Fibroblast of skin of abdomen (primary cell): ENCODE measurements at regions not wholly inside any gene's neighbourhood (a gene's known extent, or its start where the extent isn't known, plus 50 kb on each side); places are given as distances from the start of the nearest gene placed in this dataset.
"Not testable (repeated sequence)": the region's sequence is repeated elsewhere in the genome, so short reads cannot be mapped to it uniquely, and the experiment has no call there.

ENCODE experiments used
- DNase-seq: peaks from one replicate; pipeline ENCODE4 v3.0.0-alpha.2; 2013

DNA sequence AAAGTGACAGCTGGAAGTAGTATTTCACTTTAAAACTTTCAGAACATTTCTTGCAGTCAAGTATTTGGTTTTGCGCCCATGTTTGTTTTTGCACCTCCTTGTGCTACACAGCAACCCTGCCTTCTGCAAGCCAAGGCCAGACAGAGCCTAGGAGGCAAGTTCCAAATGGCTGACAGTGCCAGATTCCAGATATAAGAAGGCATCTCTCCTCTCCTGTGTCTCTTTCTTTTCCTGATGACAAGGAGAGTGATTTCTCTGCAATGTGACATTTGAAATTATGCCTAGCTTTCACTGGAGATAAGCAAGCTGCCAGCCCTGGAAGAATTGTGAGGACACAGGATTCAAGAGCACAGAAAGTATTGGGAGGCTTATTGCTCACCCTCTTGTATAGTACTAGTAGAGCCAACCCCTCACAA is 149.1 kb upstream of the TENT5A start:
- peak; percentile 41 for DNase-seq

DNA sequence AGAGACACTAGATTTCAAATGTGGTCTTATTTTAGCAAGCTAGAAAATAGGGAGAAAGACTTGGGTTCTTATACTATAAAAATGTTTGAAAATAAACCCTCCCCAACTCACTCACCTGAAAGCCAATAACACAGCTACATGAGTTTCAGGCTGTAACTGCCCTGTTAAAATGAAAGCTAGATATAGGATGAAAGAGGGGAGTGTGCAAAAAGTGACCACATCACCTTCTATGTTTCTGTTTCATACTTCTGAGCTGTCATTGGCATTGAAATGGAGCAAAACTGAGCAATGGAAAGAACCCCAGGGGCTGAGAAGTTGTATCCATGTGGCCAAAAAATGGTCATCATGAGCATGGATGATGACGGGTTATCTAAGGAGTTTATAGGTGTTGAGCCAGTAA is 148.1 kb upstream of the TENT5A start:
- DNase-seq, result no peak

DNA sequence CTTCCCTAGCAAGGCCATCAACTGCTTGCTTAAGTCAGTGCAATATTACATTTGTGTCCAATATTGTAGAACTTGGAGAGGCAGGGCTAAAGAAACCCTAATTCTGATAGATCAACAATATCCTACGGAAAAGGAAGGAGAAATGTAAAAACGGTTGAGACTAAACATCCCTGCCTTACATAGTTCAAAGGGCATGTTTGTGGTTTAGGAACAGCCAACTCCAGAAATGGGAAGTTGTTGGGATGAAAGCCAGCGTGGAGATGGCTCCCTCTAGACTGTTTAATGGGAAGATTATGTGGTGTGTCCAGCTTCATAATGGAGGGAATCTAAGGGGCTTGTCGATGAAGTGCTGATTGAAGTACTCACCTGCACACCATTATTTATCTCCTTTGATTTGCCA is 145.3 kb upstream of the TENT5A start:
- no peak for DNase-seq

DNA sequence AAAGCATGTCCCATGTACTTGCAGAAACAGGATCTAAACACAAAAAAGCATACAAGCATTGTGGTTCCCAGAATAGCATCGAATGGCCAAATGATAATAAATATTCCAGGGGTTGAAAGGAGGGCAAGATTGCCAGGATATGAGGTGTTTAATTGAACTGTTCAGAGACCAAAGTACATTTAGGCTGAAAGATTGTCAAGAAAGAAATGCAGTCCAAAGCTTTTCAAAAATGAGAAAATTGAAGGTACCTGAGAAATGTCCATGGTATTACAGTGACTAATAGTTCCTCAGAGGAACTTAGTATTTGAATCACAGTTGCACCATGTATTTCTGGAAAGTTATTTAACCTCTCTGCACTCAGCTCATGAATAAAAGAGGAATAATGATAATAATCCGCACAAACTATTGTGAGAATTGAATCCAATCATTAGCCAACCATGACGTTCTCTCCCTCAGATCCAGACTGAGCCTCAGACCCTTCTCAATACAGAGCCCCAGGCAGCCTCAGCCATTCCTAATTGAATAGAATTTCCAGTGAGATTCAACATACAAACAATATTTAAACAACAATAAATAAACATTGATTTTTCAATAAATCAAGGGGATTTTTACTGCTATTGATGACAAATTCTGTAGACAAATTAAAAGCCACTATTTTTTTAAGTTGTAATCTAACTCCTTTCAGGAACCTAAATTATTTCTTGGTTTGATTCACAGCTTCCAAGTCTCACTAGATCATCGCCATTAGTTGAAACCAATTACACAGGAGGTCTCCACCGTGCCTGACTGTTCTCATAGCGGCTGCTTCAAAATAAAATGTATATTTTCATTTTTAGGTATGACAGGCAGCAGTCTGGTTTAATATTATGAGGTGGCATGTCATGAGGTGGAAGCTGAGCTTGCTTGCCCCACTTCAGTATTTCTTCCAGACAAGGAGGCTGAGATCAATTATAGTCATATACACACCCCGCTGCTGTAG is 144.3 kb upstream of the TENT5A start:
- DNase-seq, result peak; percentile 49

DNA sequence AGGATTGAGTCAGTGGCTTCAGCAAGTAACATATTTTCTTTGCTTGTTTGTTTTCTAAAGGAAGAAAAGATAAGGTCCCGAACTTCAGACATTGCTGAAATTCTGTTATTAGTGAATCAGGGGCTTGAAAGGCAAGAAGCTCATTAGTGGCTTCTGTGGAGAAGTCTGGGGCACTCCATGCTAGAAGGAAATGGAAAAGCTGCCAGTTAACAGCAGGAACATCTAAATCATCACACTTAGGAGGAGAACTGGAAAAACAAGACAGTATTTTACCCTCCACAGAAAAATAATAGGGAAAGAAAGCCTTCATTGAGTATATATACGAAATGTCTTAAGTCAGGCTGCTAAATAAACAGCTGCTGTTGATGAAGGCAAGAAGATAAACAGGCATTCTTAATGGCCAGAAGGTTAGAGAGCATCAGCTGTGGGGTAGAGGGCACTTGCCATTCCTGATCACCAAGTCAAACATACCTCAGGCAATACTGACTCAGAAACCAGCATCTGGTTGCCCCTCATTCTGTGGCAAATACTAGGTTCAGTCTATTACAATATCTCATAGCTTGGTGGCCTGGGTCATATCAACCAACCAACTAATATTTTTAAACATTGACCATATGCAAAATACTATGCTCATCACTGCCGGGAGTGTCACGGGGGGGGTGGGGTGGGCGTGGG is 143.2 kb upstream of the TENT5A start:
- peak; percentile 93 for DNase-seq

DNA sequence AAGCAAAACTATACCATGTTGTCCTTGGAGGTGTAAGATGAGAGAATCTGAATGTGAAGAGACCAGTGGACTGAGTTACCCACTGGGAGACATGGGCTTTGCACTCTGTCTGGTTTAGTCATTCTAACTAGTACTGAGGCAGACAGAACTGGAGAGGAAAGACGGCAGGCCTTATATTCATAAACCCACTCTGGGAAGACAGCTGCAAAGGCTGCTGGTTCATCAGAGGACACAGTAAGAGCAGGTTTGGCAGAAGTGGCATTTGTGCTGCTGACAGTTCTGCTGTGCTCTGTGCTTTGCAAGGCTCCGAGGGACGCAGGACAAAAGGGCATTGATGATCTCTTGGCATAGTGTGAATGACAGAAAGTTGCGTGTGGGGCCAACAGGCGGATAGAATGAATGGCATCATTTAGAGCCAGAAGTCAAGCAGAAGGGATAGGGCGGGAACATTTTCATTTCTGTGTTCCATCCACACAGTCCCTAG is 142.3 kb upstream of the TENT5A start:
- DNase-seq, result no peak

DNA sequence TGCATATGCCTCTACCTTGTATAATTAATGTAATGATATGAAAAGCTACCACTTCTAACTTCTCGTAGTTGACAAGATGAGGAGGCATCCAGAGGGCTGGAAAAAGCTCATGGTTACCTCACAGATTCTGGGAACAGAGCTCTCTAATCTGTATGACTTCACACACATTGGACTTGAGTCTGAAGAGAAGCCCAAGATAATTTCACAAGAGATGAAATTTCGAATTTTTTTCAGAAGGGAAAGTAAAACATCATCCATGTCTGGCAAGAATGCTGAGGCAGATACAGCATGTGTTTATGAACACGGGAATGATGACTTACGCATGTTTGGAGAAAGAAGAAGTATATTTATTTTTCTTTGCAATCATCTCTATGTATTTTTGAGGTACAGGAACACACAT is 141.8 kb upstream of the TENT5A start:
- peak; percentile 44 for DNase-seq

DNA sequence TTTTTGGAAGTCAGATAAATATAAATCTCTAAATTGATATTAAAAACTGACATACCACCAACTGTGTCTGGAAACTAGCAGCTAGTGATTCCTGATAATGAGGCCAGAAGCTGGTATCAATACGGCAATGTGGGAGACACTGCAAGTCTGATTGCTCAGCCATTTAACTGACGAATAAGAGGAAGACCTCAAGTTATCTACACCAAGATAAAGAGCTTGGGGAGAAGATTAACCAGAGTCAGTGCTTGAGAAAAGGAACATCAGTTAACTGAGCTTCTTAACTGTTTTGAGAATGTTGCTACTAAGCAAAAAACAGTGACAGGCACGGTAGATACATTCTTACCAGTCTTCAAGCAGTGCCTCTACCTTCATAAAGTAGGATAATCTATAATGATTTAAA is 140.4 kb upstream of the TENT5A start:
- no peak for DNase-seq

DNA sequence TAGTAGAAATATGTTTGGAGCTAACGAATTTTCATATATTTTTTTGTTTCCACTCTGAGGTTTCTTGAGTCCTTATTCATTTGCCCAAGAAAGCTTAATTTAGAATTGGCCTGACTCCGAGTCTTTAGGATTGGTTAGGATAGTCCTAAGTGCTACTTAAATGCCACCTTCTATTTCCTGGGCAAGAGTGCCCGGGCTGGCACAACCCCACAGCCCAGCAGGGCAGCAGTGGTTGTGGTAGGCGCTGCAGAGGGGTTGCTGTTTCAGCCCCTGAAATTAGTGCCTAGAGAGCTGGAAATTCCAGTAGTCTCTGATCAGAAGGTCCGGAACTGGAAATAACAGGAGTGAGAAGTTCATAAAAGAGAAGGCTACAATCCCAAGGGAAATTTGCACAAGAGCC is 139.4 kb upstream of the TENT5A start:
- DNase-seq, result no peak

DNA sequence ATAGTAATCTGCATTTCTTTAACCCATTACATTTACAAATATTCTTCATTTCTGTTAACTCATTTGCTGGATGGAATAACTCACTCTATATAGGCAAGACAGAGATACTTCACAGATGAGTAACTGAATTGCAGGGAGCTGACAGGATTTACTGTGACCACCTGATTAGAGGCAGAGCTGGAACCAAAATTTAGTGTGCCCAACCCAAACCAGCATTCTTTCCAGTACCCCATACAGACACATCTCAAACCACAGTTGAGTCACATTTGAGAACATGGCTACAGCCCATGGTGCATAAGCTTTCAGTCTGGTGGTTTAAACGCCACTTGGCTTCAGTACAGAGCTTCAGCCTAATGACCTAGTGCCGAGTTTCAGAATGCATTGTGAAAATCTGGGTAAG is 138.4 kb upstream of the TENT5A start:
- peak; percentile 95 for DNase-seq

DNA sequence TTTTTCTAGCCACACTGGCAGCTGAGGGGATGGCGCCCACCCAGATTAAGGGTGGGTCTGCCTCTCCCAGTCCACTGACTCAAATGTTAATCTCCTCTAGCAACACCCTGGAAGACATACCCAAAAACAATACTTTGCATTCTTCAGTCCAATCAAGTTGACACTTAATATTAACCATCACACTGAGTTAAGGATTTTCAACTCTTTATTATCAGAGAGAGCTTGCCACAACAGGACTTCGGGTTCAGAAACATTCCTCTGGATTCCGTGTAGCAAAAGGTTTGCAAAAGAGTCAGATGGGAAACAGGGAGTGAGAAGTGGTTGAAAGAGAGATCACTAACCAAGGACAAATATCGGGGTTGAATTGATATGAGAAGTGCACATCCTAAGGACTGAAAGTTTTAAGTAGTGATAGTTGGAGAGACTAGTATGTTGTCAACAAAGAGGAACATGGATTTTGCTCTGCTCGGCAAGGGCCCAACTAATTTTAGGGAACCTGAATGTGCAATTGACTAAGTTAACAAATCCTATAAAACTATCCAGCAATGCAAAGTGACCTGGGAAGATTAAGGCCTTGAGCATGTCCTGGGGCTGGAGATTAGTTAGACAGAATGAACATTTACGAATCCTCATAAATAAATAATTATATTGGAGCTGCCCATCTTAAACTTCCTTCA is 137.0 kb upstream of the TENT5A start:
- DNase-seq, result no peak

DNA sequence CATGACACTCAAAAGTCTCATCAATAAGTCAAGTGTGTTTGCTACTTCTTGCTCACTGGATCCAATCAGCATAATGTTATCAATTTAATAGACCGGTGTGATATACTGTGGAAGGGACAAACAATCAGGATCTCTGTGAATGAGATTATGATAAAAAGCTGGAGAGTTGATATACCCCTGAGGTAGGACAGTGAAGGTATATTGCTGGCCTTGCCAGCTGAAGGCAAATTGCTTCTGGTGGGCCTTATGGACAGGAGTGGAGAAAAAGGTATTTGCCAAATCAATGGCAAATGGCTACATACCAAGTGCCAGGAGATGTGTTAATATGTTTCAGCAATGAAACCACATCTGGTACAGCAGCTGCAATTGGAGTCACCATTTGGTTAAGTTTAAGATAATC is 134.4 kb upstream of the TENT5A start:
- DNase-seq, result not testable (repeated sequence)

DNA sequence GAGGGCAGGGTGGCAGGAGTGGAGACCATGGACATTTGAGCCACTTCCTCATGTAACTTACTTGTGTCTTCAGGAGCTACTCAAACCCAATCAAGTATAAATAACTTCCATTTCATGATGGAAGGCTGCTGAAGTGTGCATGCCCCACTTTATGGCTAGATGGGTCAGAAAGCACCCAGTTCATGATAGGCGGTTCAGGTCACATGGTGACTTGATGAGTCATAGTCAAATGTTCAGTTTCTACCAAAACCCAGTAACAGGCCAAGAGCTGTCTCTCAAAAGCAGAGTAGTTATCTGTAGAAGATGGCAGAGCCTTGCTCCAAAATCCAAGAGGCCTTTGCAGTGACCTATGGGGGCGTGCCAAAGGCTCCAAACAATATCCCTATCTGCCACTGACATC is 133.7 kb upstream of the TENT5A start:
- DNase-seq, result no peak

DNA sequence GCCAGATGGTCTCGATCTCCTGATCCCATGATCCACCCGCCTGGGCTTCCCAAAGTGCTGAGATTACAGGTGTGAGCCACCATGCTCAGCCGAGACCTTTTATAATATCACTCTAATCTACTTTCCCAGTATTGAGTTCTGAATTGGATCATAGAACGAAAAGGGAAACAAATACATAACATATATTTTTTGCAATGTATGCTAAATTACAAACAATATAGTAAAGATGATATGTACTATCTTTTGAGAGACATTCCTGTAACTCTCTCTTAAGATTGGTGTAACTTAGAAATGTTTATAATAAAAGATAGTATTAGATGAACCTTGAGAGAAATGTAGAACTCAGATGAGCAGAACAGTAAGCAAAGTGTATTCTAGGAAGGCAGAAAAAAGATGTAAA is 129.2 kb upstream of the TENT5A start:
- no peak for DNase-seq

DNA sequence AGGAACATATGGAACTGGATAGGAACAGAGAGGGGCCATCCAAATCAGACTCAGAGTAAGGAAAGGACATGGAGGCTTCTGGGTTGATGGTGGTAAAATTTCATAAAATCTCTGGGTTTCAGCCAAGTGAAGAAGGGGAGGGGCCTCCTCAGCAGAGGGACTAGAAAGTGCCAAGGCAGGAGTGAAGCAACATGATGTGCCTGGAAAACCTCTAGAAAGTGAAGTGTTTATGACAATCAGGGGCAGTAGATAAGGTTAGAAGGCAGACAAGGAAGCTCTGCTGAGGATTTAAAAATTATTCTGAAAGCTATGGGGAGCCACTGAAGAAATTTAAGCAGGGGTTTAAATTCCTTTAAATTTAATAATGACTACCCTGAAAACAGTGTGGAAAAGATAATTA is 126.0 kb upstream of the TENT5A start:
- no peak for DNase-seq

DNA sequence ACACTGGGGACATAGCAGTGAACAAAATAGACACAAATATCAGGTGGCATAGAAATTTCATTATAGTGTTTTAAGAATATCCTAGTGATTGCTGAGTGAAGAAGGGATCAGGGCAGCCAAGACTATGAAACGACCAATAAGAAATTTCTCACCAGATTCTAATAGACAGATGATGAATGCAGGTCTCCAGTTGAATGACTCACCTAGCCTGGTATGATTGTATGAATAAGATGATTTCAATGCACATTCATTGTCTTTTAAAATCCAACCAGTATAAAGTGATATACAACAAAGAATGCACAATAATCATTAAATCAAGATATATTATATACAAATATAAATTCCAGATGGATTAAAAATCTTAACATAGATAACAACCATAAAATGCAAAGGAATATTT is 124.5 kb upstream of the TENT5A start:
- peak; percentile 68 for DNase-seq

DNA sequence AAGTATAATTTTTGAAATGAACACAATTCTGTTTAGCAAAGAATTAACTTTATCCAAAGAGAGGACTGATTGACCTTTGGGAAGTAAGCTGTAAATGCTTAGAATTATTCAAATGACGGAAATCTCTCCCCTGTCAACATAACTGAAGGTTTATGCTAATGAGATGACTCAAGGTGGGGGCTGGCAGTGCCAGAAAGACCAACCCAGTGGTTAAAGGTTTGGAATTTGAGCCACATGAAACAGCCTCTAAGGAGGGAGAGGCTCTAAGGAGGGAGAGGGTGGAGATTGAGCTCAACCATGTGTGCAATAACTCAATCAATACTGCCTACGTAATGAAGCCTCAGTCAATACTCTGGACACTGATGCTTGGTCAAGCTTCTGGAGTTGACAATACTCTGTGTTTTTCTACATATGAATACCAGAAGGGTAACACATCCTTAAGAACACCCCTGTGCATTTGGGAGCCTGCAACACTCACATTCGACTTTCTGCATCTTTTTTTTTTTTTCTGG is 123.4 kb upstream of the TENT5A start:
- no peak for DNase-seq

DNA sequence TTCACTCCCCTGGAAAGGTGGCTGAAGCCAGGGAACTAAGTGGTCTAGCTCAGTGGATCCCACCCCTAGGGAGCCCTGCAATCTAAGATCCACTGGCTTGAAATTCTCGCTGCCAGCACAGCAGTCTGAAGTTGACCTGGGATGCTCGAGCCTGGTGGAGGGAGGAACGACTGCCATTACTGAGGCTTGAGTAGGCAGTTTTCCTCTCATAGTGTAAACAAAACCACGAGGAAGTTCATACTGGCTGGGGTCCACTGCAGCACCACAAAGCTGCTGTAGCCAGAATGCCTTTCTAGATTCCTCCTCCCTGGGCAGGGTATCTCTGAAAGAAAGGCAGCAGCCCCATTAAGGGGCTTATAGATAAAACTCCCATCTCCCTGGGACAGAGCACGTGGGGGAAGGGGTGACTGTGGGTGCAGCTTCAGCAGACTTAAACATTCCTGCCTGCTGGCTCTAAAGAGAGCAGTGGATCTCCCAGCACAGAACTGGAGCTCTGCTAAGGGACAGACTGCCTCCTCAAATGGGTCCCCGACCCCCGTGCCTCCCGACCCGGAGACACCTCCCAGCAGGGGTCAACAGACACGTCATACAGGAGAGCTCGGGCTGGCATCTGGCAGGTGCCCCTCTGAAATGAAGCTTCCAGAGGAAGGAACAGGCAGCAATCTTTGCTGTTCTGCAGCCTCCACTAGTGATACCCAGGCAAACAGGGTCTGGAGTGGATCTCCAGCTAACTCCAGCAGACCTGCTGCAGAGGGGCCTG is 117.4 kb upstream of the TENT5A start:
- DNase-seq, result not testable (repeated sequence)

DNA sequence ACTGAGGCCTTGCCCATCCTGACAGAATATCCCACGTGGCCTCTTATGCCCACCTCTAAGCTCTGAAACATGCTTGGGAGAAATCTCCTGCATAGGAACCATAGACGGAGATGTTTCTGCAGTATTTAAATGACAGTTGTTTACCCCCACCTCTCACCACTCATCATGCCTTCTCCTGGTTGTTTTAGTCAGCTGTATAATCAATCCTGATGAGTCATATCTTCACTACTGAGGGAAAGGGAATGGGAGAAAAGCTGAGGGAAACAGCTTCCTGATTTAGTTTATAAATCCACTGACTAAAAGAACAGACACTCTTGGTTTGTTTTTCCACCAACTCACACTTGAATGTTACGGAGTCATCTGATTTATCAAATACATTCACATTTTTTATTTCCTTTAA is 113.2 kb upstream of the TENT5A start:
- DNase-seq, result peak; percentile 80

DNA sequence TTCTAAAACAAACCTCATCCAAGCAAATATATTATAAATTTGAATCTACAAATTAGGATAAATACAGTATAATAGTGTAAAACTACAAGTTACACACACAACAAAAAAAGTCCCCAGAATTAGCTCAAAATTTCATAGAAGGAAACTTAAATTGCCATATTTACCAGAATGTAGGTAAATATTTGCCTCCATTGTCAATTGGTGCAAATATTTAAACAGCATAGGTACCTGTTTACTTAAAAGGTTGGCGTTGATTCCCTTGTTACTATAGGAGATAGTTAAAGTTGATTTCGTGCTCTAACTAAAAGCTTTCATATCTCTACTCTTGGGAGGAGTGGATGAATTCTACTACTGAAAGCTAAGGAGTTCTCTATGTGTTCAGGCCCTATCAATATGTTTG is 111.6 kb upstream of the TENT5A start:
- DNase-seq, result no peak

DNA sequence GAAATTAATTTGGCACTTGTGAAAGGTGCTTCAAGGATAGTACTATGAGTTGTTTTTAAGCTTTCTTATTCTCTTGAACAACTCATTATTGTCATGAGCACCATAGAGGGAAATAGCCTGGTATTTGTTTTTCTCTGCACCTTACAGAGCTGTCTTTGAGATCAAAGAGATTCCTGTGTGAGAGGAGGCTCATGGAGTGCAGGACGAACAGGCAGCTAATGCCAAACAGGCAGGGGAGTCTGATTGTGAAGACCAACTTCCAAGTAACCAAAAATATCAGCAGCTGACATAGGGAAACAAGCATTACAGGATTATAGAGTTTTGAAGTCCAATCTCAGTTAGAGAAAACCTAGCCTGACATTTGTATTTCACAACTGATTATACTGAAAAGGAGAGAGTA is 110.6 kb upstream of the TENT5A start:
- DNase-seq, result no peak

DNA sequence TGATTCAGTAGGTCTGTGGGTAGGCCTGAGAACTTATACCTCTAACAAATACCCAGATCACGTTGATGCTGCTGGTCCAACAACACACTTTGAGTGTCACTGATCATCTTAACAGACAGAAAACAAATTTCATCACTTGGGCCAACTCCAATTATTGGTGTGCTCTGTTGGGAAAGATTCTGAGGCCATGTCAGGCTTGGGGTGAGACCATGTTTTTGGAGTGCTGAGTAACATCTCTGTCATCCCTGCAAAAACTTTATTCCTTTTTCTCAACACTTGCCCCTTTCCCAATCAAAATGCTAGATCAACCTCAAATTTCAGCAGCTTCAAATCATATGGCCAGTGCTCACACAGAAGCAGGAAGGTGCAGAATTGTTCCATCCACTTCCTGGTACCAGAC is 108.8 kb upstream of the TENT5A start:
- DNase-seq, result no peak
